SU-DHL-6 (cell line): ENCODE measurements at regions not wholly inside any gene's neighbourhood (a gene's known extent, or its start where the extent isn't known, plus 50 kb on each side); places are given as distances from the start of the nearest gene placed in this dataset.

ENCODE experiments used
- H2AFZ ChIP-seq: fragments of 200-600 bp; sonication (generic); 2 replicates; pipeline ENCODE4 v1.6.1; 2014; ENCODE audit warnings: low read depth, mild to moderate bottlenecking, moderate library complexity, mixed read lengths, antibody characterized with exemption, low read length; ENCODE audit not compliant: severe bottlenecking
- H3F3A ChIP-seq: fragments of 200-600 bp; shearing (Covaris generic); 2 replicates; pipeline ENCODE4 v1.6.0; 2016; ENCODE audit warnings: antibody characterized with exemption, mild to moderate bottlenecking; ENCODE audit not compliant: insufficient read depth
- H3K27ac ChIP-seq: fragments of 200-600 bp; sonication (generic); 2 replicates; pipeline ENCODE4 v1.5.1; 2016; ENCODE audit warnings: low read depth, mild to moderate bottlenecking, low read length, moderate library complexity, mixed read lengths
- H3K27me3 ChIP-seq: fragments of 200-600 bp; sonication (generic), shearing (Covaris generic); 2 replicates; pipeline ENCODE4 v1.6.0; 2014; ENCODE audit warnings: mild to moderate bottlenecking, low read length
- H3K36me3 ChIP-seq: fragments of 200-600 bp; sonication (generic); 2 replicates; pipeline ENCODE4 v1.6.1; 2014; ENCODE audit warnings: mild to moderate bottlenecking, low read length, mixed read lengths
- H3K4me2 ChIP-seq: fragments of 300-600, 200-600 bp; shearing (Covaris generic), sonication (generic); 2 replicates; pipeline ENCODE4 v1.6.0; 2014; ENCODE audit warnings: low read length, low read depth, mild to moderate bottlenecking; ENCODE audit not compliant: poor library complexity, severe bottlenecking
- H3K4me3 ChIP-seq: fragments of 200-600 bp; sonication (generic); 2 replicates; pipeline ENCODE4 v1.5.1; 2014; ENCODE audit warnings: antibody characterized with exemption, low read length, mild to moderate bottlenecking, mixed read lengths; ENCODE audit not compliant: insufficient read depth, poor library complexity, severe bottlenecking
- H3K79me2 ChIP-seq: fragments of 200-600 bp; sonication (generic); 2 replicates; pipeline ENCODE4 v1.6.1; 2014; ENCODE audit warnings: mild to moderate bottlenecking, low read length, moderate library complexity; ENCODE audit not compliant: insufficient read depth
- H3K9ac ChIP-seq: fragments of 200-600 bp; sonication (generic); 2 replicates; pipeline ENCODE4 v1.7.0; 2014; ENCODE audit warnings: mild to moderate bottlenecking, low read length
- H3K9me2 ChIP-seq: fragments of 200-600 bp; sonication (generic); replicated peaks from 2 replicates; pipeline ENCODE4 v1.6.1; 2014; ENCODE audit warnings: low read length; ENCODE audit not compliant: insufficient read depth
- H3K9me3 ChIP-seq: fragments of 200-600 bp; sonication (generic); 2 replicates; pipeline ENCODE4 v1.6.1; 2014; ENCODE audit warnings: low read length, mixed read lengths; ENCODE audit not compliant: insufficient read depth
- H4K20me1 ChIP-seq: fragments of 200-600 bp; sonication (generic); 2 replicates; pipeline ENCODE4 v1.6.1; 2014; ENCODE audit warnings: low read depth, mild to moderate bottlenecking, antibody characterized with exemption, low read length, moderate library complexity, mixed read lengths
- CTCF ChIP-seq: fragments of 200-600 bp; sonication (generic); IDR thresholded peaks from one replicate; pipeline ENCODE4 v1.5.1; 2017; ENCODE audit warnings: antibody characterized with exemption, mild to moderate bottlenecking, low read length, moderate library complexity; ENCODE audit not compliant: insufficient read depth, poor library complexity, severe bottlenecking
- EZH2phosphoT487 ChIP-seq: fragments of 200-600 bp; sonication (generic), shearing (Covaris generic); conservative IDR thresholded peaks from 2 replicates; pipeline ENCODE4 v1.6.1; 2018; ENCODE audit warnings: mild to moderate bottlenecking, antibody characterized with exemption, low read length, moderate library complexity, mixed read lengths

DNA sequence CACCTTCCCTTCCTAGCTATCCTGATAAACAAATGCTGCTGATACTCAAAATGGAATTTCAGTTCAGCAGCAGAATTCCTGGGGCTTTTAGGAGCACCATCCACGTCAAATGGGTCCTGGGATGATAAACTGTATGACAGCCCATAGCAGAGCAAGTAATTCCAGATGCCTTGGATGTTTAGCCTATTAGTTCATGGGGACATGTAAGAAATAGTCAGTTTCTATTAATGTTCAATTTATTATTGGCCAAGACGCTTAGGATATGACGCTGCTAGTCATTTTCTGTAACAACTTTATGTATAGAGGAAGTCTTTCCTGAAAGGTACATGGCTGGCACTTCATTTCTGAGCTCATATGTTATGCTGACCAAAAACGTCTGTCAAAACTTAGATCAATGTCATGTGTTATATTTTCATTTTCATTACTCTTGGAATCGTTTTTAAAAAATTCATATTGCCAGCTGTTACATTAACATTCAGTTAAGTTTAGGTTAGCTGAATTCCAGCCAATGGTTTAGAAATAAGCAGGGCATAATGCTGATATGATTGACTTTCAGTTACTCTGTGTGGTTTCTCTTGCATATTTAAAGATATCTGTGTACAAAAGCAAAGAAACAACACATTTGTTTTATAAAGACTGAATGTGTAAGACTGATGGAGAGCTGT lies 243.8 kb downstream of the CSNK1G3 start:
- no peaks in the 10 kb centered on the region for H3F3A ChIP-seq
- no peak overlapping the region for H2AFZ ChIP-seq
- H3K9ac ChIP-seq: no peak overlapping the region
- H3K4me3 ChIP-seq: no peak overlapping the region
- H3K9me2 ChIP-seq: no peaks in the 10 kb centered on the region
- H4K20me1 ChIP-seq: no peaks in the 10 kb centered on the region
- no peaks in the 10 kb centered on the region for H3K9me3 ChIP-seq
- H3K79me2 ChIP-seq: no peaks in the 10 kb centered on the region
- TF ChIP-seq CTCF (no peak), EZH2phosphoT487 (no peak)
- H3K27me3 ChIP-seq: no peaks in the 10 kb centered on the region
- no peak overlapping the region for H3K4me2 ChIP-seq
- H3K36me3 ChIP-seq: no peaks in the 10 kb centered on the region
- H3K27ac ChIP-seq: no peak overlapping the region

DNA sequence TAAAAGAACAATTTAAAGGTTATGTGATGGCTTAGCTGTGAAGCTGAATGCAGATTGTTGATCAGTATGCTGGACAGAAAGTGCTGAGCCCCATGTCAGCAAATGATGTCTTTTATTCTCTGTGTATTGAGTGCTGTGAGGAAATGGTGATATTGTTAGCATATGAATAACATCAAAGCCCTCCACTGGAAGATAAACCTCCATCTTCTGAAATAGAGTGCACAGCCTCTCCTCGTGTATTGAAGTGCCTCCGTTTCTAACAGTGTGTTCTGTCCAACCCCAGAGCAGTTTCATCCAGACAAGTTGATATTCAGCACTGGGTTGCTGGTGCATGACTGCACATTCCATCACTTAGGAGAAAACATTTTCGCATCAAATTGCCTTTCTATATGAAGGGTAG lies 242.9 kb downstream of the CSNK1G3 start:
- no peaks in the 10 kb centered on the region for H3K27me3 ChIP-seq
- no peaks in the 10 kb centered on the region for H3F3A ChIP-seq
- H3K4me3 ChIP-seq: no peak overlapping the region
- no peaks in the 10 kb centered on the region for H3K36me3 ChIP-seq
- H3K9me2 ChIP-seq: no peaks in the 10 kb centered on the region
- no peak overlapping the region for H3K9ac ChIP-seq
- no peaks in the 10 kb centered on the region for H4K20me1 ChIP-seq
- no peak overlapping the region for H3K4me2 ChIP-seq
- H3K9me3 ChIP-seq: no peaks in the 10 kb centered on the region
- no peak overlapping the region for H3K27ac ChIP-seq
- TF ChIP-seq CTCF (no peak), EZH2phosphoT487 (no peak)
- H2AFZ ChIP-seq: no peak overlapping the region
- no peaks in the 10 kb centered on the region for H3K79me2 ChIP-seq

GRCh38 chr5:123753937-123754891 lies 242.2 kb downstream of the CSNK1G3 start:
- H3K9me2 ChIP-seq: no peaks in the 10 kb centered on the region
- TF ChIP-seq EZH2phosphoT487 (no peak), CTCF (no peak)
- H3K9ac ChIP-seq: no peak overlapping the region
- H2AFZ ChIP-seq: peak overlapping the region; percentile 20
- H3K27ac ChIP-seq: no peak overlapping the region
- no peaks in the 10 kb centered on the region for H3F3A ChIP-seq
- H3K4me2 ChIP-seq: no peak overlapping the region
- H3K36me3 ChIP-seq: no peaks in the 10 kb centered on the region
- H3K27me3 ChIP-seq: no peaks in the 10 kb centered on the region
- no peaks in the 10 kb centered on the region for H4K20me1 ChIP-seq
- no peaks in the 10 kb centered on the region for H3K79me2 ChIP-seq
- no peaks in the 10 kb centered on the region for H3K9me3 ChIP-seq
- H3K4me3 ChIP-seq: no peak overlapping the region
